ENCODE measurements at regions not wholly inside any gene's neighbourhood (a gene's known extent, or its start where the extent isn't known, plus 50 kb on each side); places are given as distances from the start of the nearest gene placed in this dataset.

DNA sequence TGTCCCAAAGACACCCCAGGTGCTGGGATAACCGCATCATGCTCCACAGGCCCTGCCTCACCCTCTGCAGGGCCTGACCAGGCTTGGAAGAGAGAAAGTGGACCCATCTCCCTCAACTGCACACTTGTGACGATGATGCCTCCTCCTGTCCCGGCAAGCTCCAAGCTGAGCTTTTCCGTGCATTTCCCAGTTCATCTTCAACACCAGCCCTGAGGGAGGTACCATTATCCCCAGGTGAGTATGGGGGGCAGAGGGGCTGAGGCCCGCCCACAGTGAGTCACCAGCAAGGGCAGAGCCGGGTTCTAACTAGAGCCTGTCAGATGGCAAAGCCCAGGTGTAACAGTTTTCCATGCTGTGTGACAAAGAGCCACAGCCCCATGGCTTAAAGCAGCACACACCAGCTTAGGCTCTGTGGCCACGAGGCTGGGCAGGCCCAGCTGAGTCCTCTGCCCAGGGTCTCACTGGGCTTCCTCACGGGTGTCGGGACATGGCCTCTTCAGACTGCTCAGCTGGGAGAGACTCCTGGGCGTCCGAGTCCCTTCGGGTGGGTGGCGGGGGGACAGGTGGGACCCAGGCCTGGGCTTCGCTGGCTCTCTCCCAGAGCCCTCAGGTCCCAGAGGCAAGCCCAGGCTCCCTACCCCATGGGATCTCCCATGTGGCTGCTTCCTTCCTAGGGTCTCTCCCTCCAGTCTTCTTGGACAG is 108.4 kb upstream of the OTOS start:
- H3K23ac ChIP-seq (ENCODE audit: insufficient read length), result no peak overlapping the region
- no peak overlapping the region for H2BK20ac ChIP-seq (ENCODE audit: low read length)
- H3K9me3 ChIP-seq (ENCODE audit: insufficient read depth in 2 of 2, low read depth in 1 of 2, low read length in 1 of 2), result no peaks in the 10 kb centered on the region
- no peak overlapping the region for H3K9ac ChIP-seq (replicated peaks in 1 of 4; ENCODE audit: extremely low read depth in 1 of 4, low read depth in 3 of 4, low read length in 3 of 4)
- no peak overlapping the region for H4K8ac ChIP-seq (ENCODE audit: extremely low read depth, insufficient read depth, low read length)
- no peak overlapping the region for H3K18ac ChIP-seq (ENCODE audit: extremely low read depth, low read length)
- H3K14ac ChIP-seq (ENCODE audit: insufficient read length), result no peak overlapping the region
- H3K4ac ChIP-seq (replicated peaks; ENCODE audit: insufficient read length, low read depth, low read length), result no peak overlapping the region
- H4K91ac ChIP-seq (replicated peaks; ENCODE audit: insufficient read length, low read length), result no peak overlapping the region
- no peak overlapping the region for H3K56ac ChIP-seq (replicated peaks; ENCODE audit: insufficient read length, low read depth, low read length)
- H3K27me3 ChIP-seq (replicated peaks in 1 of 4; ENCODE audit: control insufficient read depth in 3 of 4, extremely low read depth in 1 of 4, insufficient read depth in 3 of 4, low read length in 3 of 4), result no peaks in the 10 kb centered on the region
- no peaks in the 10 kb centered on the region for H3K36me3 ChIP-seq (ENCODE audit: control insufficient read depth in 2 of 4, insufficient read depth in 4 of 4, low read length in 3 of 4)
- H3K4me2 ChIP-seq (ENCODE audit: insufficient read depth in 1 of 2, low read depth in 2 of 2, low read length in 2 of 2), result no peak overlapping the region
- ChIA-PET CTCF (ENCODE audit: partially characterized antibody) (no interaction called here), POLR2A (ENCODE audit: partially characterized antibody) (no interaction called here)
- H4K20me1 ChIP-seq (replicated peaks in 1 of 2; ENCODE audit: control insufficient read depth in 1 of 2, insufficient read depth in 2 of 2, low read length in 2 of 2), result no peaks in the 10 kb centered on the region
- no peak overlapping the region for H3K27ac ChIP-seq (ENCODE audit: low read depth, low read length)
- WGBS, 2 experiments (ENCODE audit: extremely low coverage in 1 of 2, insufficient coverage in 1 of 2, insufficient read length in 1 of 2, insufficient replicate concordance in 2 of 2, low coverage in 1 of 2, low lambda C conversion rate in 2 of 2, missing lambda C conversion rate in 1 of 2), result 88% methylated on average over 13 of the region's 14 CpGs; no CpG with 5 or more reads in 1 of the 2 experiments
- no peaks in the 10 kb centered on the region for H3K23me2 ChIP-seq (ENCODE audit: low read depth, low read length)
- H3K79me2 ChIP-seq (ENCODE audit: control insufficient read depth in 1 of 2, insufficient read depth in 2 of 2, low read length in 2 of 2), result no peaks in the 10 kb centered on the region
- peaks cover 0 to 19% (median 0%) of the 10 kb centered on the region in 4 experiments; a peak in 4 of 7 replicates for H3K4me1 ChIP-seq (replicated peaks in 1 of 4; ENCODE audit: control insufficient read depth in 3 of 4, insufficient read depth in 4 of 4, low read length in 3 of 4)
- no peak overlapping the region for H4K5ac ChIP-seq (ENCODE audit: insufficient read length, low read depth, low read length)
- DNase-seq (ENCODE audit: low read depth in 1 of 2, low spot score in 2 of 2), result no peak
- no peak overlapping the region for H3K4me3 ChIP-seq (ENCODE audit: extremely low read depth in 1 of 4, insufficient read depth in 2 of 4, low read depth in 3 of 4, low read length in 4 of 4)
- no peak overlapping the region for H2BK12ac ChIP-seq (ENCODE audit: low read depth, low read length)
- FAIRE-seq, result no peak
- H2BK5ac ChIP-seq (ENCODE audit: low read depth, low read length), result no peak overlapping the region
- H2AK5ac ChIP-seq (ENCODE audit: low read depth, low read length), result no peak overlapping the region
- H2BK15ac ChIP-seq (ENCODE audit: low read length), result no peak overlapping the region
- no peak overlapping the region for H2AFZ ChIP-seq (ENCODE audit: low read length)
- H2BK120ac ChIP-seq (replicated peaks; ENCODE audit: low read depth, low read length), result no peak overlapping the region
- no peaks in the 10 kb centered on the region for H3K79me1 ChIP-seq (ENCODE audit: low read depth, low read length)
- TF ChIP-seq BCL11A (IDR thresholded peaks at IDR 0.05; ENCODE audit: low read depth in 2 of 2, low read length in 2 of 2), result no peak
- no peak for TF ChIP-seq TAF7 (optimal IDR thresholded peaks at IDR 0.05; ENCODE audit: borderline replicate concordance, low read depth, low read length)
- no peak for TF ChIP-seq HDAC6 (IDR thresholded peaks at IDR 0.05; ENCODE audit: low read depth, low read length)
- TF ChIP-seq RXRA (IDR thresholded peaks at IDR 0.05; ENCODE audit: insufficient read depth, low read depth, low read length), result no peak
- TF ChIP-seq POLR2AphosphoS5 (IDR thresholded peaks at IDR 0.05; ENCODE audit: low read depth, low read length), result no peak
- TF ChIP-seq SP4 (IDR thresholded peaks at IDR 0.05; ENCODE audit: low read length), result no peak
- no peak for TF ChIP-seq TBP (IDR thresholded peaks at IDR 0.05; ENCODE audit: low read depth, low read length)
- TF ChIP-seq MAFK (IDR thresholded peaks at IDR 0.05; ENCODE audit: low read depth, low read length), result no peak

Data from H1 (cell line).